ENCODE measurements at regions not wholly inside any gene's neighbourhood (a gene's known extent, or its start where the extent isn't known, plus 50 kb on each side); places are given as distances from the start of the nearest gene placed in this dataset.
"Not testable (repeated sequence)": the region's sequence is repeated elsewhere in the genome, so short reads cannot be mapped to it uniquely, and the experiment has no call there.

DNA sequence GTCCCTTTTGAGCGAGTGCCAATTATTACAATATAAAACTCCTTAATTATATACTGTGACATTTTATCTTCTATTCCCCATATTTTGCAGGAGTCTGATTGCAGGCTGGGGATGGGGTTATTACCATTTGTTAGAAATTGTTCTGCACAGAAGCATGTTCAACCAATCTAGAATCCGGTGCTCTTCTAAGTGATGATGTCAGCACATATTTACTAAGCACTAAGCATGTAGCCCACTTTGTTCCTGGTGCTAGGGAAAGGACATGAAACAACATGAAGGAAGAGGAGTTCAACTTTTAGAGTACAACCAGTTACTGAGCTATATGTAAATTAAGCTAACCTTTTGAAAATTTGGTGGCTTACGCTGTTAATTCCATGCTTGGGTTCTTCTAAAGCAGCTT is 52.8 kb upstream of the IL1RAPL2 start:
- DNase-seq (ENCODE audit: low spot score) = no peak

DNA sequence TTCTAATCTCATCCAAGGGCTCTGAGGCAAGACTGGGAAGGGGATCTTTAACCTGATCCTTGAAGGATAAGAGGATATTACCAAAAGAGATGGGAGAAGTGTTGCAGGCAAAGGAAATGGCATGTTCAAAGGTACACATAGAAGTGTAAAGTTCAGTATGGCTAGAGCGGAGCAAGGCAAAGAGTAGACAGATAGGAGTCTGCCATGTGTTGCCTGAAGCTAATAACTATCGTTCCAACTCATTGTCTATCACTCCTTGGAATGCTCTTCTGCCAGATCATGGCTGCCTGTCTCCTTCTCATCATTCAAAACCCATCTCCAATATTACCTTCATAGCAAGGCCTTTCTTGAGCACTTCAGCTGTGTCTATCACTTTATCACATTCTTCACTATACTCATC is 55.2 kb upstream of the IL1RAPL2 start:
- DNase-seq (ENCODE audit: low spot score) = no peak

GRCh38 chrX:104502460-104502859 is 63.5 kb upstream of the IL1RAPL2 start:
- no peak for DNase-seq (ENCODE audit: low spot score)

- DNase-seq (ENCODE audit: low spot score) = no peak
Measured at GRCh38 chrX:104488811-104489210, 77.2 kb upstream of the IL1RAPL2 start.

GRCh38 chrX:104486691-104487090 is 79.3 kb upstream of the IL1RAPL2 start:
- DNase-seq (ENCODE audit: low spot score) = no peak

- no peak for DNase-seq (ENCODE audit: low spot score)
Measured at GRCh38 chrX:104482757-104483156, 83.2 kb upstream of the IL1RAPL2 start.

- DNase-seq (ENCODE audit: low spot score) = no peak
Measured at GRCh38 chrX:104469771-104470170, 96.2 kb upstream of the IL1RAPL2 start.

DNA sequence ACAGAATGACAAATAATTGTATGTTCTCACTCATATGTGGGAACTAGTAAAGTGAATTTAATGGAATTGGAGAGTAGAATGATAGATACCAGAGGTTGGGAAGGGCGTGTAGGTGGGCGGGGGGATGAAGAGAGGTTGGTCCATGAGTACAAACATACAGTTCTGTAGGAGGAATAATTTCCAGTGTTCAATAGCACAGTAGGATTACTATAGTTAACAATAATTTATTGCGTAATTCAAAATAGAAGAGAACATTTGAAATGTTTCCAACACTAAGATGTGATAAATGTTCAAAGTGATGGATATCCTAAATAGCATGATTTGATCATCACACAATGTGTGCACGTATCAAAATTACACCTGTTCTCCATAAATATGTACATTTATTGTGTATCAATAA is 106.2 kb upstream of the IL1RAPL2 start:
- no peak for DNase-seq (ENCODE audit: low spot score)

DNA sequence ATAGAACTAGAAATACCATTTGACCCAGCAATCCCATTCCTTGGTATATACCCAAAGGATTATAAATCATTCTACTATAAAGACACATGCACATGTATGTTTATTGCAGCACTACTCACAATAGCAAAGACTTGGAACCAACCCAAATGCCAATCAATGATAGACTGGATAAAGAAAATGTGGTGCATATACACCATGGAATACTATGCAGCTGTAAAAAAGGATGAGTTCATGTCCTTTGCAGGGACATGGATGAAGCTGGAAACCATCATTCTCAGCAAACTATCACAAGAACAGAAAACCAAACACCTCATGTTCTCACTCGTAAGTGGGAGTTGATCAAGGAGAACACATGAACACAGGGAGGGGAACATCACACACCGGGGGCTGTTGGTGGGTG is 108.9 kb upstream of the IL1RAPL2 start:
- not testable (repeated sequence) for DNase-seq (ENCODE audit: low spot score)

DNA sequence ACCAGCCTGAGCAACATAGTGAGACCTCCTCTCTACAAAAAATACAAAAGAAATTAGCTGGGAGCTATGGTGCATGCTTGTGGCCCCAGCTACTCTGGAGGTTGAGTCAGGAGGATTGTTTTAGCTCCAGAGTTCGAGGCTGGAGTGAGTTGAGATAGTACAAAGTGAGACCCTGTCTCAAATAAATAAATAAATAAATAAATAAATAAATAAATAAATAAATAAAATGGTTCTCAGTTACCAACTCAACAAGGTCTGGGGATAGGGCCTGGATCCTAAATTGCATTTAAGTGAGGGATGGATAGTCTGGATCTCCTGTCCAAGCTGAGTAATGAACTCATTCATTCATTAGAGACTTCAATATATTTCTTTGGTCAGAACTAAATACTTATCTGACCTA is 115.7 kb upstream of the IL1RAPL2 start:
- DNase-seq (ENCODE audit: low spot score) = no peak

DNA sequence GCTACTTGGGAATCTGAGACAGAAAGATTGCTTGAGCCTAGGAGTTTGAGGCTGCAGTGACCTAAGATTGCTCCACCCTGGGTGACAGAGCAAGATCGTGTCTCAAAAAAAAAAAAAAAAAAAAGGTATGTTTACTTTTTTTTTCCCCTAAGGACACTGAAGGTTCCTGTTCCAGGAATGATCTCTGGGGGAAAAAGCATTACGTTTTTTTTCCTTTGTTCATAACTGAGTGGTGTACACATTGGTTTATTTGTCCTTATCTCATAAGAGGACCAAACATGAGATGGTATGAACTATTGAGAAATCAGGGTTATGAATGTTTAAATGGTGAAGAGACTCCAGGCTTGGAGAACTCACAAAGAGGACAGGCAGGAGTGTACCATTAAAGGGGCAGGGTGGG is 120.4 kb upstream of the IL1RAPL2 start:
- DNase-seq (ENCODE audit: low spot score) = no peak

DNA sequence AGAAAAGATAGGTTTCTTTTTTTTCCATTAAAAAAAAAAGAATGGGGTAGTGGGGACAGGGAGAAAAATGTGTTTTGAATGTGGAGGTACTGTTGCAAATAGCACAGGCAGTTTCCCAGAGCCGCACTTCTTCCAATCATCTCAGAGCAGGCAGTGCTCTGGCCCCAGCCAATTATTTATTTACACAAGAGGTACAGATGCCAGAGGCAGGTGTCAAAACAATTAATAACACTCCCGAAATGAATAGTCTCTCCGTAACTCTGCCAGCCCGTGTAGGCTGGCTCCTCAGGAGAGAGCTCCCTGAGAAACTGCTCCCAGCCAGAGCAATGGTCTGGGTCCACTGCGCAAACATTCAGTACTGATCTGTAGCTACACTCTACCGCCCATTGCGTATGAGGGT is 130.8 kb upstream of the IL1RAPL2 start:
- DNase-seq (ENCODE audit: low spot score) = no peak

DNA sequence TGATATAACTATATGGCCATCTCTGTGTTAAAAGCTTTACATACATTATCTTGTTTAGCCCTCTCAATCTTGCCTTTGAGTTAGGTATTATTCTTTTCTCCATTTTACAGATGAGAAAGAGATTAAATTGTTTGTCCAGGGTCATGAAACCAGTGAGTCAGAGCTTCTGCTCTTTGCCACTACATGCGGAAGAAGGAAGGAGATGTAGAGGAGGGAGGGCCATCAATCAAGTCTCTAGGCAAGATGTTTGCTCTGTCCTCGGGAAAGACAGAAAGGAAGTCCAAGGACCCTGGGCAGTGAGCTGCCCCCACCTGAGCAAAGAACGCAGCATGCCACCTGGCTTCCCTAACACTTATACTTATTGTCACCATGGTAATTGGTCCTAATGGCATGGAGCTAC is 133.7 kb upstream of the IL1RAPL2 start:
- DNase-seq (ENCODE audit: low spot score) = no peak

- DNase-seq (ENCODE audit: low spot score) = no peak
Measured at GRCh38 chrX:104430742-104431119, 135.3 kb upstream of the IL1RAPL2 start.

- no peak for DNase-seq (ENCODE audit: low spot score)
Measured at GRCh38 chrX:104430072-104430741, 135.8 kb upstream of the IL1RAPL2 start.

DNA sequence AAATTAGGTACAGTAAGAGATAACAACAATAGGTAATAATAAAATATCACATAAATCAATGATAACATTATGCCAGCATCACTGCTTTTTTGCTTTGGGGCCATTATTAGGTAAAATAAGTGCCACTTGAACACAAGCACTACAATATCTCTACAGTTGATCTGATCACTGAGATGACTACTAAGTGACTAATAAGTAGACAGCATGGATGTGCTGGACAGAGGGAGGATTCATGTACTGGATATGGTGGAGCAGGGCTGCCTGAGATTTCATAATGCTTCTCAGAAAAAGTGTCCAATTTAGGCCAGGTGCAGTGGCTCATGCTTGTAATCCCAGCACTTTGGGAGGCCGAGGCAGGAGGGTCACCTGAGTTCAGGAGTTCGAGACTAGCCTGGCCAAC is 137.8 kb upstream of the IL1RAPL2 start:
- DNase-seq (ENCODE audit: low spot score) = no peak

DNA sequence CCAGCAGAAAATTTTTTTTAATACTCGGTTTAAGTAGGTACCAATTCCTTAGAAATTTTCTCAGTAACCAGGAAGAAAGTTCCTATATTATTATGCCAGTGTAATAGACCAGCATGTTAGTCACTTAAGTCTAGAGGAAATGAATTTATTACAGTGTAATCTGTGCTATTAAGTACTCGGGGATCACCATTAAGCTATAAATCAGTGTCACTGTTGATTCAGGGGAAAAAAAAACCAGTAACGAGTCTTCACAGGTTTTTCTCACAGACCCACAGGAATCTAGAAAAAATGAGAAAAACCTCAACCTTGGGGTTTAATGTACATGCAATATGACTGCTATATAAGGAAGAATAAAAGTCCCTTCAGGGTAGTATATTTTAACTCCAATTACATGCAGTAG is 138.3 kb upstream of the IL1RAPL2 start:
- no peak for DNase-seq (ENCODE audit: low spot score)

- no peak for DNase-seq (ENCODE audit: low spot score)
Measured at GRCh38 chrX:104427073-104427472, 138.9 kb upstream of the IL1RAPL2 start.

GRCh38 chrX:104420907-104421306 is 145.1 kb upstream of the IL1RAPL2 start:
- DNase-seq (ENCODE audit: low spot score) = no peak

- DNase-seq (ENCODE audit: low spot score) = no peak
Measured at GRCh38 chrX:104419926-104420325, 146.1 kb upstream of the IL1RAPL2 start.

- DNase-seq (ENCODE audit: low spot score) = no peak
Measured at GRCh38 chrX:104419211-104419610, 146.8 kb upstream of the IL1RAPL2 start.

DNA sequence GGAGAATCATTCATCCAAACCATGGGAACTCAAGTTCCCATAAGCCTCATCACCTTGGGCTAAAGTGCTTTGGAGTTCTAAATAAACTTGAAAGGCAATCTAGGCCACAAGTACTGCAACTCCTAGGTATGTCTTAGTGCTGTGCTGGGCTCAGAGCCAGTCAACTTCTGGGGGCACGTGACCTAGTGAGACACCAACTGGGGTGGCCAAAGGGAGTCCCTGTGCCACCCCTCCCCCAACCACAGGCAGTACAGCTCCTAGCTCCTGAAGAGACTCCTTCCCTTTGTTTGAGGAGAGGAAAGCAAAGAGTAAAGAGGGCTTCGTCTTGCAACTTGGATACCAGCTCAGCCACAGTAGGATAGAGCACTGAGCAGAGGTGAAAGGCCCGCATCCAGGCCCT is 154.2 kb upstream of the IL1RAPL2 start:
- DNase-seq (ENCODE audit: low spot score) = no peak

GRCh38 chrX:104400387-104400786 is 145.7 kb upstream of the ESX1 start:
- DNase-seq (ENCODE audit: low spot score) = no peak

DNA sequence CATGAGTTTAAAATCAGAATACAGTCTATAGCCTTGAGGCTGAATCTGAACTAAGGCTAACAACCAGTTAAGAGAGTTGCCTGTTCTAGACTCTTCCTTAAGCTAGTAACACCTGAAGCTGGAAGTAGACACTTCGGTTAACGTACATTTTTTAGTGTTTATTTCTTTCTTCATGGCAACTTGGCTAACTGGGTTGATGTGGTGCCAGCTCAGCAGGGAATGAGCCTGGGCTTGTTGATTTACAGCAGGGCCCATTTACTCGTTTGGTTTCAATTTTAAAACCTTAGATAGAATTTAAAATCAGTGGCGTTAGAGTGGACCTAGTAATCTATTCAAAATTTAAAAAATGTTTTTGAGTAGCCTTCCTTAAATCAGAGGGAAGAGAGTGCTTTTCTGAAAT is 137.6 kb upstream of the ESX1 start:
- no peak for DNase-seq (ENCODE audit: low spot score)

- no peak for DNase-seq (ENCODE audit: low spot score)
Measured at GRCh38 chrX:104391906-104392305, 137.2 kb upstream of the ESX1 start.
